Neural cell (in vitro differentiated cells): ENCODE measurements at regions not wholly inside any gene's neighbourhood (a gene's known extent, or its start where the extent isn't known, plus 50 kb on each side); places are given as distances from the start of the nearest gene placed in this dataset.

Experiments used
- H2AFZ ChIP-seq: fragments of 200-600, 300-800 bp; sonication (generic), shearing (Covaris generic); 2 replicates; pipeline ENCODE4 v1.6.0; 2014; ENCODE audit warnings: low read depth, mild to moderate bottlenecking, antibody characterized with exemption, low read length, moderate library complexity
- H3F3A ChIP-seq: fragments of 200-600 bp; shearing (Covaris generic); 2 replicates; pipeline ENCODE4 v1.6.1; 2016; ENCODE audit warnings: mild to moderate bottlenecking, moderate library complexity, mixed read lengths, antibody characterized with exemption, low read length; ENCODE audit not compliant: insufficient read depth, poor library complexity, severe bottlenecking
- H3K27ac ChIP-seq: fragments of 200-600, 300-800 bp; sonication (generic), shearing (Covaris generic); 2 replicates; pipeline ENCODE4 v1.5.1; 2014; ENCODE audit warnings: mild to moderate bottlenecking, low read length, moderate library complexity
- H3K27me3 ChIP-seq: fragments of 300-800, 200-600 bp; sonication (generic), shearing (Covaris generic); 2 replicates; pipeline ENCODE4 v1.6.0; 2014; ENCODE audit warnings: mild to moderate bottlenecking, low read depth, low read length, moderate library complexity; ENCODE audit not compliant: insufficient read depth
- H3K36me3 ChIP-seq: fragments of 300-800, 200-600 bp; sonication (generic), shearing (Covaris generic); 2 replicates; pipeline ENCODE4 v1.5.1; 2014; ENCODE audit warnings: mild to moderate bottlenecking, antibody characterized with exemption, low read length, moderate library complexity; ENCODE audit not compliant: insufficient read depth
- H3K4me2 ChIP-seq: fragments of 300-800, 200-600 bp; sonication (generic), shearing (Covaris generic); 2 replicates; pipeline ENCODE4 v1.6.0; 2014; ENCODE audit warnings: mild to moderate bottlenecking, low read length
- H3K4me3 ChIP-seq: fragments of 300-800, 200-600 bp; sonication (generic), shearing (Covaris generic); 2 replicates; pipeline ENCODE4 v1.5.1; 2014; ENCODE audit warnings: mild to moderate bottlenecking, low read length, moderate library complexity
- H3K79me2 ChIP-seq: fragments of 200-600 bp; shearing (Covaris generic); replicated peaks from 2 replicates; pipeline ENCODE4 v1.6.0; 2014; ENCODE audit warnings: mild to moderate bottlenecking, low read length, moderate library complexity; ENCODE audit not compliant: insufficient read depth
- H3K9ac ChIP-seq: fragments of 300-800, 200-600 bp; sonication (generic), shearing (Covaris generic); 2 replicates; pipeline ENCODE4 v1.6.1; 2016; ENCODE audit warnings: mild to moderate bottlenecking, low read length, mixed read lengths
- H3K9me2 ChIP-seq: fragments of 200-600 bp; shearing (Covaris generic); 2 replicates; pipeline ENCODE4 v1.6.1; 2016; ENCODE audit warnings: mild to moderate bottlenecking, low read length, mixed read lengths; ENCODE audit not compliant: insufficient read depth
- H3K9me3 ChIP-seq: fragments of 200-600, 300-800 bp; sonication (generic), shearing (Covaris generic); 2 replicates; pipeline ENCODE4 v1.6.1; 2016; ENCODE audit warnings: mild to moderate bottlenecking, mixed run types, low read length, moderate library complexity, mixed read lengths
- H4K20me1 ChIP-seq: fragments of 200-600 bp; shearing (Covaris generic); 2 replicates; pipeline ENCODE4 v1.6.1; 2016; ENCODE audit warnings: mild to moderate bottlenecking, mixed run types; ENCODE audit not compliant: insufficient read depth
- EP300 ChIP-seq: fragments of 450-650 bp; conservative IDR thresholded peaks from 2 replicates; pipeline ENCODE4 v1.6.1; 2014; ENCODE audit warnings: antibody characterized with exemption, mild to moderate bottlenecking, moderate library complexity; ENCODE audit not compliant: poor library complexity, severe bottlenecking
- EZH2 ChIP-seq: fragments of 200-600, 300-800 bp; shearing (Covaris generic), sonication (generic); IDR thresholded peaks from 2 replicates; pipeline ENCODE4 v1.6.1; 2014; ENCODE audit warnings: antibody characterized with exemption, low read length, borderline replicate concordance, mild to moderate bottlenecking; ENCODE audit not compliant: insufficient read depth, poor library complexity, severe bottlenecking
- MXI1 ChIP-seq: fragments of 450-650 bp; conservative IDR thresholded peaks from 2 replicates; pipeline ENCODE4 v1.6.1; 2014; ENCODE audit warnings: antibody characterized with exemption, mild to moderate bottlenecking; ENCODE audit not compliant: poor library complexity, severe bottlenecking
- POLR2AphosphoS5 ChIP-seq: IDR thresholded peaks from 2 replicates; pipeline ENCODE4 v1.6.1; 2012
- RAD21 ChIP-seq: fragments of 450-650 bp; conservative IDR thresholded peaks from 2 replicates; pipeline ENCODE4 v1.6.1; 2014; ENCODE audit warnings: antibody characterized with exemption, mild to moderate bottlenecking, moderate library complexity
- REST ChIP-seq: IDR thresholded peaks from 2 replicates; pipeline ENCODE4 v1.6.1; 2012; ENCODE audit warnings: borderline replicate concordance
- SMC3 ChIP-seq: fragments of 450-650 bp; conservative IDR thresholded peaks from 2 replicates; pipeline ENCODE4 v1.6.1; 2014; ENCODE audit warnings: antibody characterized with exemption, mild to moderate bottlenecking, moderate library complexity; ENCODE audit not compliant: poor library complexity
- TAF1 ChIP-seq: IDR thresholded peaks from 2 replicates; pipeline ENCODE4 v1.6.1; 2012; ENCODE audit warnings: low read depth
- TF ChIP-seq, protein P1 (sequence below): fragments of 450-650 bp; IDR thresholded peaks from 2 replicates; pipeline ENCODE4 v1.5.1; 2014; ENCODE audit warnings: antibody characterized with exemption, mild to moderate bottlenecking, moderate library complexity; ENCODE audit not compliant: poor library complexity, severe bottlenecking

GRCh38 chr6:134515986-134516385, 198.1 kb upstream of the SGK1 start:
- Histone ChIP-seq H4K20me1 (no peaks in the 10 kb centered on the region), H2AFZ (no peak overlapping the region), H3K27me3 (no peaks in the 10 kb centered on the region), H3K4me2 (no peak overlapping the region), H3K9me2 (no peaks in the 10 kb centered on the region), H3K4me3 (no peak overlapping the region), H3K9me3 (no peaks in the 10 kb centered on the region), H3K79me2 (no peaks in the 10 kb centered on the region), H3K9ac (no peak overlapping the region), H3K36me3 (no peaks in the 10 kb centered on the region), H3K27ac (no peak overlapping the region), H3F3A (no peaks in the 10 kb centered on the region)
- TF ChIP-seq EP300 (no peak), MXI1 (no peak), RAD21 (no peak), EZH2 (no peak)
- TF ChIP-seq, protein P1, sequence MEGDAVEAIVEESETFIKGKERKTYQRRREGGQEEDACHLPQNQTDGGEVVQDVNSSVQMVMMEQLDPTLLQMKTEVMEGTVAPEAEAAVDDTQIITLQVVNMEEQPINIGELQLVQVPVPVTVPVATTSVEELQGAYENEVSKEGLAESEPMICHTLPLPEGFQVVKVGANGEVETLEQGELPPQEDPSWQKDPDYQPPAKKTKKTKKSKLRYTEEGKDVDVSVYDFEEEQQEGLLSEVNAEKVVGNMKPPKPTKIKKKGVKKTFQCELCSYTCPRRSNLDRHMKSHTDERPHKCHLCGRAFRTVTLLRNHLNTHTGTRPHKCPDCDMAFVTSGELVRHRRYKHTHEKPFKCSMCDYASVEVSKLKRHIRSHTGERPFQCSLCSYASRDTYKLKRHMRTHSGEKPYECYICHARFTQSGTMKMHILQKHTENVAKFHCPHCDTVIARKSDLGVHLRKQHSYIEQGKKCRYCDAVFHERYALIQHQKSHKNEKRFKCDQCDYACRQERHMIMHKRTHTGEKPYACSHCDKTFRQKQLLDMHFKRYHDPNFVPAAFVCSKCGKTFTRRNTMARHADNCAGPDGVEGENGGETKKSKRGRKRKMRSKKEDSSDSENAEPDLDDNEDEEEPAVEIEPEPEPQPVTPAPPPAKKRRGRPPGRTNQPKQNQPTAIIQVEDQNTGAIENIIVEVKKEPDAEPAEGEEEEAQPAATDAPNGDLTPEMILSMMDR = no peak

GRCh38 chr6:134512981-134513391, 195.1 kb upstream of the SGK1 start:
- Histone ChIP-seq H3K27ac (no peak overlapping the region), H3K79me2 (no peaks in the 10 kb centered on the region), H2AFZ (no peak overlapping the region), H3K9ac (no peak overlapping the region), H3K9me3 (no peaks in the 10 kb centered on the region), H3K4me2 (no peak overlapping the region), H3K27me3 (no peaks in the 10 kb centered on the region), H3K9me2 (no peaks in the 10 kb centered on the region), H3K36me3 (no peaks in the 10 kb centered on the region), H4K20me1 (no peaks in the 10 kb centered on the region), H3K4me3 (no peak overlapping the region), H3F3A (no peaks in the 10 kb centered on the region)
- TF ChIP-seq EP300 = no peak
- no peak for TF ChIP-seq MXI1
- no peak for TF ChIP-seq RAD21
- no peak for TF ChIP-seq REST
- TF ChIP-seq EZH2 = no peak
- TF ChIP-seq SMC3 = no peak
- TF ChIP-seq, protein P1 = no peak
- TF ChIP-seq TAF1 = no peak
- no peak for TF ChIP-seq POLR2AphosphoS5
